IMR-90 (cell line): ENCODE measurements at regions not wholly inside any gene's neighbourhood (a gene's known extent, or its start where the extent isn't known, plus 50 kb on each side); places are given as distances from the start of the nearest gene placed in this dataset.

Source experiments
- ATAC-seq: fragments of 200-7000 bp; cut with Tn5 transposase; 2 replicates; pipeline ENCODE4 v1.9.1; 2020; ENCODE audit warnings: low read depth, mild to moderate bottlenecking, moderate library complexity
- BruUV-seq: library from RNA; stranded (reverse); fragments of 400-500 nt; replicated peaks from 2 replicates; lab custom pipeline; 2021; lab: Mats Ljungman, UMichigan
- CTCF ChIA-PET: fragments of 300-600 bp; formaldehyde crosslinking; extraction: SDS; loops from one replicate; lab custom pipeline; 2021; ENCODE audit warnings: antibody characterized with exemption; lab: Yijun Ruan, JAX
- POLR2A ChIA-PET: fragments of 300-600 bp; sonication (Branson Sonifier 250); formaldehyde crosslinking; loops from one replicate; lab custom pipeline; 2022; ENCODE audit warnings: antibody characterized with exemption; ENCODE audit not compliant: unreplicated experiment; lab: Charles Lee
- DNase-seq: peaks from one replicate; pipeline ENCODE4 v3.0.0; 2013
- H2AFZ ChIP-seq: replicated peaks from 2 replicates; pipeline ENCODE3; 2013; ENCODE audit warnings: low read length, mild to moderate bottlenecking; ENCODE audit not compliant: poor library complexity
- H2AK5ac ChIP-seq: 2 replicates; pipeline ENCODE4 v1.6.1; 2013; ENCODE audit warnings: low read depth, low read length, inconsistent platforms
- H2AK9ac ChIP-seq: replicated peaks from 2 replicates; pipeline ENCODE3; 2013; ENCODE audit warnings: mild to moderate bottlenecking, low read depth, low read length, moderate library complexity; ENCODE audit not compliant: poor library complexity
- H2BK120ac ChIP-seq: 2 replicates; pipeline ENCODE4 v1.6.1; 2013; ENCODE audit warnings: low read depth, low read length, inconsistent platforms
- H2BK15ac ChIP-seq: 3 replicates; pipeline ENCODE4 v1.6.1; 2013; ENCODE audit warnings: low read depth, low read length, inconsistent platforms
- H2BK20ac ChIP-seq: 2 replicates; pipeline ENCODE4 v1.6.1; 2013; ENCODE audit warnings: low read depth, mild to moderate bottlenecking, inconsistent platforms, low read length, moderate library complexity
- H2BK5ac ChIP-seq: 2 replicates; pipeline ENCODE4 v1.6.1; 2013; ENCODE audit warnings: mild to moderate bottlenecking, low read depth, low read length, inconsistent platforms; ENCODE audit not compliant: poor library complexity, severe bottlenecking
- H3K14ac ChIP-seq: replicated peaks from 2 replicates; pipeline ENCODE4 v1.6.1; 2013; ENCODE audit warnings: low read depth, low read length, inconsistent platforms
- H3K18ac ChIP-seq: 2 replicates; pipeline ENCODE4 v1.6.1; 2013; ENCODE audit warnings: low read depth, low read length, control low read depth
- H3K23ac ChIP-seq: 2 replicates; pipeline ENCODE4 v1.6.1; 2013; ENCODE audit warnings: low read depth, low read length, inconsistent platforms
- H3K27ac ChIP-seq: 2 replicates; pipeline ENCODE4 v1.5.1; 2013; ENCODE audit warnings: mild to moderate bottlenecking, control low read depth, low read length; ENCODE audit not compliant: insufficient read depth
- H3K27me3 ChIP-seq: 2 replicates; pipeline ENCODE4 v1.6.1; 2013; ENCODE audit warnings: low read length; ENCODE audit not compliant: control insufficient read depth, insufficient read depth
- H3K36me3 ChIP-seq: 2 replicates; pipeline ENCODE4 v1.6.1; 2013; ENCODE audit warnings: low read length, mixed read lengths; ENCODE audit not compliant: control insufficient read depth, insufficient read depth
- H3K4ac ChIP-seq: 2 replicates; pipeline ENCODE4 v1.6.1; 2013; ENCODE audit warnings: low read depth, low read length, inconsistent platforms
- H3K4me1 ChIP-seq: 2 replicates; pipeline ENCODE4 v1.6.1; 2013; ENCODE audit warnings: low read length, mixed read lengths; ENCODE audit not compliant: control insufficient read depth, insufficient read depth
- H3K4me2 ChIP-seq: 2 replicates; pipeline ENCODE4 v1.6.1; 2013; ENCODE audit warnings: low read depth, mild to moderate bottlenecking, control low read depth, low read length, moderate library complexity
- H3K4me3 ChIP-seq: 2 replicates; pipeline ENCODE4 v1.5.1; 2013; ENCODE audit warnings: low read depth, mild to moderate bottlenecking, control low read depth, low read length, moderate library complexity; ENCODE audit not compliant: insufficient read depth
- H3K56ac ChIP-seq: 2 replicates; pipeline ENCODE4 v1.6.1; 2013; ENCODE audit warnings: low read length, inconsistent platforms; ENCODE audit not compliant: insufficient read depth; ENCODE audit errors: extremely low read depth
- H3K79me1 ChIP-seq, 2 experiments: 2 replicates each; pipeline ENCODE4 v1.6.1; 2013; ENCODE audit warnings: low read length in 2 of 2, inconsistent platforms in 1 of 2, low read depth in 1 of 2
- H3K9ac ChIP-seq: 2 replicates; pipeline ENCODE4 v1.6.1; 2013; ENCODE audit warnings: low read depth, low read length, control low read depth
- H3K9me1 ChIP-seq: 2 replicates; pipeline ENCODE4 v1.6.1; 2013; ENCODE audit warnings: low read length, inconsistent platforms; ENCODE audit not compliant: insufficient read depth
- H3K9me3 ChIP-seq: 2 replicates; pipeline ENCODE4 v1.6.1; 2013; ENCODE audit warnings: low read length; ENCODE audit not compliant: control insufficient read depth, insufficient read depth
- H4K20me1 ChIP-seq: 2 replicates; pipeline ENCODE4 v1.6.1; 2013; ENCODE audit warnings: low read length, inconsistent platforms; ENCODE audit not compliant: insufficient read depth
- H4K5ac ChIP-seq: 2 replicates; pipeline ENCODE4 v1.6.1; 2013; ENCODE audit warnings: mild to moderate bottlenecking, low read depth, low read length, control low read depth
- H4K8ac ChIP-seq, 2 experiments: 2 replicates each; pipeline ENCODE4 v1.6.1; 2013; ENCODE audit warnings: low read depth in 2 of 2, low read length in 2 of 2, control low read depth in 1 of 2, inconsistent platforms in 1 of 2
- H4K91ac ChIP-seq: 2 replicates; pipeline ENCODE4 v1.6.1; 2013; ENCODE audit warnings: low read depth, low read length, inconsistent platforms; ENCODE audit not compliant: insufficient read depth
- CEBPB ChIP-seq: IDR thresholded peaks from 2 replicates; pipeline ENCODE4 v1.6.1; 2012; ENCODE audit warnings: low read depth, low read length, improper control_type of control experiment
- CTCF ChIP-seq: conservative IDR thresholded peaks from 2 replicates; pipeline ENCODE4 v1.5.1; 2012; ENCODE audit warnings: mild to moderate bottlenecking, low read depth, low read length, improper control_type of control experiment
- ELK1 ChIP-seq: fragments of 150-350 bp; IDR thresholded peaks from 2 replicates; pipeline ENCODE4 v1.6.1; 2016; ENCODE audit warnings: low read depth, mild to moderate bottlenecking, low read length, moderate library complexity, borderline replicate concordance
- FOS ChIP-seq: fragments of 150-350 bp; IDR thresholded peaks from 2 replicates; pipeline ENCODE4 v1.6.1; 2016; ENCODE audit warnings: low read depth, low read length
- MAFK ChIP-seq: IDR thresholded peaks from 2 replicates; pipeline ENCODE4 v1.6.1; 2012; ENCODE audit warnings: low read depth, low read length, improper control_type of control experiment
- MAZ ChIP-seq: IDR thresholded peaks from 2 replicates; pipeline ENCODE4 v1.6.1; 2012; ENCODE audit warnings: low read depth, mild to moderate bottlenecking, low read length, improper control_type of control experiment, moderate library complexity, borderline replicate concordance
- MXI1 ChIP-seq: IDR thresholded peaks from 2 replicates; pipeline ENCODE4 v1.6.1; 2012; ENCODE audit warnings: low read depth, mild to moderate bottlenecking, low read length, moderate library complexity, borderline replicate concordance
- NFE2L2 ChIP-seq: fragments of 150-350 bp; IDR thresholded peaks from 2 replicates; pipeline ENCODE4 v1.6.1; 2016; ENCODE audit warnings: low read depth, mild to moderate bottlenecking, low read length
- RAD21 ChIP-seq: IDR thresholded peaks from 2 replicates; pipeline ENCODE4 v1.6.1; 2012; ENCODE audit warnings: low read length, improper control_type of control experiment
- RCOR1 ChIP-seq: IDR thresholded peaks from 2 replicates; pipeline ENCODE4 v1.6.1; 2012; ENCODE audit warnings: mild to moderate bottlenecking, low read length, improper control_type of control experiment; ENCODE audit not compliant: insufficient replicate concordance
- RFX5 ChIP-seq: IDR thresholded peaks from 2 replicates; pipeline ENCODE4 v1.8.0; 2012; ENCODE audit warnings: low read depth, mild to moderate bottlenecking, low read length, moderate library complexity
- SMC3 ChIP-seq: fragments of 150-350 bp; IDR thresholded peaks from 2 replicates; pipeline ENCODE4 v1.6.1; 2016; ENCODE audit warnings: low read depth, mild to moderate bottlenecking, antibody characterized with exemption, low read length, moderate library complexity
- WGBS, 2 experiments: methylation state at CpG; one replicate each; pipeline versions ENCODE4 v1.1.5 to v1.1.7; 2013; ENCODE audit warnings: missing lambda C conversion rate in 2 of 2; ENCODE audit not compliant: insufficient read length in 1 of 2; ENCODE audit errors: extremely low coverage in 2 of 2; 5-methylcytosine and 5-hydroxymethylcytosine counted together
- dilution Hi-C: fragments of 300-500 bp; cut with HindIII; formaldehyde crosslinking; loops from one replicate; pipeline ENCODE4 v1.14.3; 2018; ENCODE audit warnings: low sequenced_read_pairs; ENCODE audit not compliant: unreplicated experiment
- in situ Hi-C: fragments of 300-500 bp; cut with MboI; formaldehyde crosslinking; loops from 3 replicates; pipeline ENCODE4 v1.14.3; 2019; ENCODE audit warnings: low sequenced_read_pairs, inconsistent platforms, mixed read lengths
- intact Hi-C: fragments of 100-400 bp; cut with micrococcal nuclease; formaldehyde crosslinking; loops from 2 replicates; pipeline ENCODE4 v1.10.0; 2022
- TF ChIP-seq, protein P1 (sequence below): fragments of 150-350 bp; IDR thresholded peaks from 2 replicates; pipeline ENCODE4 v1.6.1; 2017; ENCODE audit warnings: mild to moderate bottlenecking, antibody characterized with exemption, low read length, low read depth

DNA sequence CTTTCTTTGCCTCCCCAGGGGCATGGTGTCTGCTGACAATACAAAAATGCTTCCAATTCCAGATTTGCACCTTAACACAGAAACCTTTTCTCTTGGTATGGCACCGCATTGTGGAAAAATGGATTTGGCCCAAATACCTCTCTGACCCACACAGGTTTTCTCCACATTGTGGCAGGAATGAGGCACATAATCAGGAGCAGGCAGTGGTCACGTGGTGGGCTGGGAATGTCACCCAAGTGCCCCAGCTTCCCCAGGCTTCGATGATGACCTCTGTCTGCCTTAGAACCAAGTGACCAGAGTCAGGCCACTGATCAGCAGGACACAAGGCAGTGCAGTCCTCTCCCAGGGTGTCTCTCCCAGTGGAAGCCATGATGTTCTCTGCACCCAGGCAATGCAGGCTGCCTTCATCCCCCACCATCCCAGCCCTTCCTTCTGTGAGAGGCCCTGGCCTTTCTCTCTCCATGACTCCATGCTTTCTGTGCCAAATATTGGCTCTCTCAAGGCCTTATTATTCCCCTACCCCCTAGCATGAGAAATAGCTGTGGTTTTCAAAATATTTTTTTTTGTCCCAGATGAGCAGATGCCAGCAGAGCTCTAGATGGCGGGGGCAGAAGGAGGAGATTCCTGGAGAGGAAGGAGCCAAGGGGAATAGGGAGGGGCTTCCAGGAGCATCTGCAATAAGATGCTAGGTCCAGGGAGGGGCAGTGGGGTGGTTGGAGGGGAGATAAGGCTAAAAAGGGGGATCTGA is 198.9 kb downstream of the ACKR3 start:
- dilution Hi-C loops, result no loop called here
- intact Hi-C loops, result no loop called here
- no peaks in the 10 kb centered on the region for H3K36me3 ChIP-seq
- peaks cover 7% of the 10 kb centered on the region for H3K27me3 ChIP-seq
- H4K91ac ChIP-seq, result no peak overlapping the region; the same call in 1 of the 2 replicates
- 54% methylated on average over 3 of the region's 4 CpGs; no CpG with 5 or more reads in 1 of the 2 experiments for WGBS, 2 experiments
- H3K4me1 ChIP-seq, result no peaks in the 10 kb centered on the region
- no peak for ATAC-seq
- H3K23ac ChIP-seq, result no peak overlapping the region
- H3K27ac ChIP-seq, result no peak overlapping the region
- POLR2A ChIA-PET, result interaction anchor here (0.6 kb wide), 1 partner anchor 12 kb away, joined by 13 read pairs; no protein-coding TSS in a partner anchor
- TF ChIP-seq CTCF (no peak), NFE2L2 (no peak), MXI1 (no peak), RFX5 (no peak), MAZ (no peak), CEBPB (no peak), RCOR1 (no peak), RAD21 (no peak), ELK1 (no peak), SMC3 (no peak), MAFK (no peak), FOS (no peak)
- TF ChIP-seq, protein P1, sequence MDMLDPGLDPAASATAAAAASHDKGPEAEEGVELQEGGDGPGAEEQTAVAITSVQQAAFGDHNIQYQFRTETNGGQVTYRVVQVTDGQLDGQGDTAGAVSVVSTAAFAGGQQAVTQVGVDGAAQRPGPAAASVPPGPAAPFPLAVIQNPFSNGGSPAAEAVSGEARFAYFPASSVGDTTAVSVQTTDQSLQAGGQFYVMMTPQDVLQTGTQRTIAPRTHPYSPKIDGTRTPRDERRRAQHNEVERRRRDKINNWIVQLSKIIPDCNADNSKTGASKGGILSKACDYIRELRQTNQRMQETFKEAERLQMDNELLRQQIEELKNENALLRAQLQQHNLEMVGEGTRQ, result no peak
- H3K4me3 ChIP-seq, result no peak overlapping the region
- H3K9me3 ChIP-seq, result no peaks in the 10 kb centered on the region
- H2BK15ac ChIP-seq, result no peak overlapping the region
- no peak overlapping the region for H2AK9ac ChIP-seq
- no peak overlapping the region for H4K8ac ChIP-seq
- no peak overlapping the region for H2AK5ac ChIP-seq
- H3K56ac ChIP-seq, result no peak overlapping the region
- peak; percentile 14 for DNase-seq
- no peak overlapping the region for H4K5ac ChIP-seq
- CTCF ChIA-PET, result no interaction called here
- no peak overlapping the region for H2AFZ ChIP-seq
- no peak overlapping the region for H3K4me2 ChIP-seq
- H3K79me1 ChIP-seq, result no peaks in the 10 kb centered on the region
- H3K18ac ChIP-seq, result no peak overlapping the region
- H3K9me1 ChIP-seq, result no peaks in the 10 kb centered on the region
- no peak overlapping the region for H2BK5ac ChIP-seq
- no TSS peak for BruUV-seq
- no peak overlapping the region for H3K14ac ChIP-seq
- no peak overlapping the region; the same call in 1 of the 2 replicates for H2BK20ac ChIP-seq
- in situ Hi-C loops, result no loop called here
- no peak overlapping the region for H3K9ac ChIP-seq
- no peaks in the 10 kb centered on the region for H4K20me1 ChIP-seq
- 0 out of 2 replicates have a peak overlapping the region, but pooled peaks have one; percentile 26 for H3K4ac ChIP-seq
- H2BK120ac ChIP-seq, result no peak overlapping the region
